DND-41 (cell line): ENCODE measurements at regions not wholly inside any gene's neighbourhood (a gene's known extent, or its start where the extent isn't known, plus 50 kb on each side); places are given as distances from the start of the nearest gene placed in this dataset.

Source experiments
- CTCF ChIP-seq: IDR thresholded peaks from 2 replicates; pipeline ENCODE4 v1.5.1; 2012; ENCODE audit warnings: borderline replicate concordance, low read length, moderate library complexity, mild to moderate bottlenecking; ENCODE audit not compliant: poor library complexity, severe bottlenecking; ENCODE audit errors: extremely low read depth
- EZH2 ChIP-seq: IDR thresholded peaks from 3 replicates; pipeline ENCODE4 v1.6.1; 2012; ENCODE audit warnings: borderline replicate concordance, low read depth, mild to moderate bottlenecking, moderate library complexity, low read length, inconsistent platforms; ENCODE audit not compliant: severe bottlenecking

DNA sequence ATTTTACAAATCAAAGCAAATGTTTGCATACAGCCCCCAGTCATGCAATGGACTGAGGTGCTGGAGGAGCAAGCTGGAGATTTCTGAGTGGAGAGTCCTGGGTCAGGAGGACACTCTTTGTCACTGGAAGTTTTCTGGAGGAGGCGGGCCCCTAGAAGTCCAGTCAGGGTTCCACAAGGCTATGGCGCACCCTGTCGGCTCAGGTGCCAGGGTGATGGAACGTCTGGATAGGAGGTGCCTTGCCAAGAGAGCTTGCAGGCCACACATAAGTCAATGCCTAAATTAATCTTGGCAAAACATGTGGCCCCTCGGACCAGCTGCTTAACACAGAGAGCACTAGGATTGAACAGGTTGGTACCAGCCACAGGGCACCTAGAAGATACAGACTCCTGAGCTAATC, 174.7 kb upstream of the CADM1 start:
- no peak for TF ChIP-seq CTCF
- no peak for TF ChIP-seq EZH2
